ENCODE measurements at regions not wholly inside any gene's neighbourhood (a gene's known extent, or its start where the extent isn't known, plus 50 kb on each side); places are given as distances from the start of the nearest gene placed in this dataset.

DNA sequence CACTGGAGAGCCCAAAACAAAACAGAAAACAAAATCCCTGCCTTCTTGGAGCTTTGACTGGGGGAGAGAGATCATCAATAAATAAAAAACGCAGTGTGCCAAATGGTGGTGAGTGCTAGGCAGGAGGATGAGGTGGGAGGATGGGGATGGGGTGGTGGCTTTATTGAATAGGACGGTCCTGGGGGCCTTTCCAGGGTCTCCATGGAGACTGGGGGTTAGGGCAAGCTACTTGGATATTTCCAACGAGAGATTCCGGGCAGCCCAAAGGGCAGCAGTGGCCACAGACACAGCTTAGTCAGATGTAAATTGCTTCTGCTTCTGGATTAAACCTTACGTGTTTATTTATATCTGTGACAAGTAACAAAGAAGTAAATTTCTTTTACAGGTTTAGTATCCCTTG is 700.1 kb downstream of the QKI start:
- no peak for DNase-seq (ENCODE audit: low read depth in 2 of 2)

- no peak for DNase-seq (ENCODE audit: low read depth in 2 of 2)
Observed at GRCh38 chr6:164114051-164114450, 699.5 kb downstream of the QKI start.

DNA sequence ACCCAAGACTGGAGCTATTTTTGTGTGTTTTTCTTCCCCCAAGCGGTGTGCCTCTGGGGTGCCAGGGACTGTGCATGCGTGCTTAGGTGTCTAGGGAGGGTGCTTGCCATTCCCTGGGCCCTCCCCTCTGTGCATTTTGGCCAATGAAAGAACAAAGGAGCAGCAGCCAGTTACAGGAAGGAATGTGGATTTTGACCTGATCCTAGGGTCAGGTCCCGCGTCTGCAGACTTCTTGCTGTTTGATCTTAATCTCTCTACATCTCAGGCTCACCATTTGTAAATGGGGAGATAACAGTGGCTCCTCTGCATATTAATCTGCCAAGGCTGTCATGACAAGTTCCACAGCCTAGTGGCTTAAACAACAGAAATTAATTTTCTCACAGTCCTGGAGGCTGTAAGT is 699.1 kb downstream of the QKI start:
- no peak for DNase-seq (ENCODE audit: low read depth in 2 of 2)

DNA sequence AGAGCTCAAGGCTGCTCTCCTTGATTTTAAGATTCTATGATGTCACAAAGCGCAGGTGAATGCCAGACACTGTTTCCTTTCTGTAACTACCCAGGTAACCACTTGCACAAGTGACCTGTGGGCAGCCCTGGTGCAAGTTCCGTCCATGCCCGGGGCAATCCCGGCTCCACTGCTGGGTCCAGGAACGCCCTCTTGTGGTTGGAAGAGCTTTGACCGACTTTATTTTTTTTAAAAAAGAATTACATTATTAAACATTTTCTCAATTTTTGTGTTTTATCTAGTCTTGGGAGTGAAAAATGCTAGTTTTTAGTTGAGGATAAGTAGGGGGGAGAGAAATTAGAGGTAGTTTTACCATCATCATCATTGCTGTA is 695.2 kb downstream of the QKI start:
- DNase-seq (ENCODE audit: low read depth in 2 of 2) = no peak

DNA sequence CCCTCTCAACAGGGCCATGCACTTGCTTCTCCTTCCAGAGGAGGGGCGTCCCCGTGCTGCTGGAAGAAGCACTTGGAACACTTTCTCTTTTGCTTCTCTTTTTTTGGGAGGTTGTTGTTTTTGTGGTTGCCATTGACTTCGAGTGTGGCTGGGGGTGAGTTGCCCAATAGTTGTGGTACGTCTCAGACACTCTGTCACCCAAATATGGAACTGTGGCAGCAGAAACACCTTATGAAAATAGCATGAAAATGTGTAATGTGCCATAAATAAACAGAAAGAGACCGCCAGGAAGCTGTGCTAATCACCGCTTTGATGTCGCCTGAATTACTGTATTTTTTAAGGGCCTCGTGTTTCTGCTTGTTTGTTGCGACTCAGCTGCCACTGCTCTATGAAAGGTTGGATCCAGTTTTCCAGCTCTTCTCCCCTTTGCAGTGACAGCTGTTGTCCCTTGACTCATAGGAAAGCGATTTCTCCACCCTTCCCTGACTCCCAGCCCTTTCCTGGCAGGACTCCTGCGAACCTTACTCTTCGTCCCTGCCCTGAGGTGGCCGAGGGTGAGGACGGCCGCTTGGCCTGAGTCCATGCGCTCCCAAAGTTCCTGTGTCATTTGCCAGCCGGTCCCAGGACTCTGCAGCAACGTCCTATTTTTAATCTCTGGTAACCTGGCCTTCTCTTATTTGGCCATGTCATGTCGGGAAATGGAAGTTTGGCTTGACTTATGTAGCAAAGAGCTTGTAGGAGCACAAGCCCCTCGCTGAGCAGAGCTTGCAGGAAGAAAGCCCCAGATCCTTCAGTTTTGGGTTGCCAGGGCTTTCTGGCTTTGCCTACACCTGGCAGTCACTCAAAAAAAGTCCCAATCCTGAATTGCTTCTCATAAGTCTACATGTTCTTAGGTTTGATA is 694.6 kb downstream of the QKI start:
- no peak for DNase-seq (ENCODE audit: low read depth in 2 of 2)

GRCh38 chr6:164108092-164108491 is 693.6 kb downstream of the QKI start:
- no peak for DNase-seq (ENCODE audit: low read depth in 2 of 2)

GRCh38 chr6:164107297-164107995 is 692.9 kb downstream of the QKI start:
- no peak for DNase-seq (ENCODE audit: low read depth in 2 of 2)

DNA sequence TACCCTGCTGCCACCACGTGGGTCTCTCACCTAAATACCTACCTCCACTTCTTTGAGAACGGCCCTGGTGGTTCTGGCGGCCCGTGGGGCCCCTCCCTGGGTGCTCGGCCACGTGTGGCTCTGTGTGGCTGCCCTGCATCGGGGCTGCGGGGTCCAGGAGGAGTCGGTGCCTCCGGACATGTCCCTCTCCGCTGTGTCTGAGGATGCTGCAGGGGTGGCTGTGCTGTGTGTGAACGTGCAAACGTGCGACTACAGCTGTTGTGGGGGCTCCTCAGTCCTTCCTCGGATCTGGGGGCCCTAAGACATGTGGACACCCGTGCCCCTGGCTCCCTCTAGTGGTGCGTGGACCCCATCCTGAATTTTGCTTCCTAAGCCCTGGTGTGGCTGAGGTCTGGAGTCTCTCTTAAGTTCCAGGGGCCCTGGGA is 691.8 kb downstream of the QKI start:
- DNase-seq (ENCODE audit: low read depth in 2 of 2) = no peak

- no peak for DNase-seq (ENCODE audit: low read depth in 2 of 2)
Observed at GRCh38 chr6:164105705-164106104, 691.2 kb downstream of the QKI start.

DNA sequence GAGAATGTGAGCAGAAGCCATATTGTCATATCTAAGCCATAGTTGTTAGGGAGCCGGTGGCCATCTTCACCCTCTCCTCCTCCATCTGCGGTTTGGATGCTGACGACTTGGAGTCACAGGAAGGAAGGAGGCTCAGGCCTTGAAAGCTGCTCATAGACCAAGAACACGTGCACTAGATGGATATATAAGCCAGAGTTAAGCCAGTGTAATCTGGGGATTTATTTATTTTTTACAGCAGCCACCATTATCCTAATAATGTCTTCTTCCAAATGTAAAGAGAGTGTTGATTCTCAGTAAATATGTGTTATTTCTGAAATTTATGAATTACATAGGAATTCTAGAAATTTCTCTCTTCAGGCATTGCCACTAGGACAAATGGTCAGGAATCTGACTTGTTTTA is 689.9 kb downstream of the QKI start:
- DNase-seq (ENCODE audit: low read depth in 2 of 2) = no peak

DNA sequence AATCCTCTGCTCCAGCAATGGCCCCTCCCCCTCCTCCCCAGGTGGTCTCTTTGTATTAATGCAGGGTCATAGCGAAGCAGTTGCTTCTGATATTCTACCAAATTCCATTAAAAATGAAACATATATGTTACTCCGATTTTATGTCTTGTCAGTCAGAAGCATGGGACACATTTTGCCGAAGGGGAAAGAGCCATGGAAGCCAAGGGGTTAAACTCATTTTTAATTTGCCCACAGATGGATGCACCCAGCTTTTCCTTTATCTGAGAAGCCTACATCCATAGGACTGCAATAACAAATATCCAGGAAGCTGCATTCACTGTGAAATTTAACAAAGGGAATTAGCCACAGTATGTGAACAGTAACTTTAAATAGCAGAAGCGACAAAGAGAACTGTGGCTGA is 688.2 kb downstream of the QKI start:
- DNase-seq (ENCODE audit: low read depth in 2 of 2) = no peak

- DNase-seq (ENCODE audit: low read depth in 2 of 2) = no peak
Observed at GRCh38 chr6:164101859-164102258, 687.3 kb downstream of the QKI start.

GRCh38 chr6:164099269-164099865 is 684.8 kb downstream of the QKI start:
- no peak for DNase-seq (ENCODE audit: low read depth in 2 of 2)

DNA sequence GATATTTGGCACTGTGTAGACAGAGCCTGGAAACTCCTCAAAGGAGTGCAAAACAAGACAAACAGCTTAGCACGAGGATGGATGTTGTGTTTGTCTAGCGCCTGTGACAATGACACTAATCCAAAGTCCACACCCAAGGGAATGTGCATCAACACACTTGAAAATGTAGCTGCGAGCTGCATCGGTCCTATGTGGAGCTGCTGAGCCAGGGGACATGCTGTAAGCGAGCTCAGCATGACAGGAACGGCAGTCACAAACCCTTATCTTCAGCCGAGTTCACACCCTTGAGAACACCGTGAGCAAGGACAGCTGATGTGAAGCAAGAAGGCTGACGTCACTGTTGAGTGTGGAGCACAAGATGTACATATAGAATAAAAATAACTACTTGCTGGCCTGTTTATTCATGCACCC is 684.3 kb downstream of the QKI start:
- DNase-seq (ENCODE audit: low read depth in 2 of 2) = no peak

GRCh38 chr6:164097551-164098398 is 683.3 kb downstream of the QKI start:
- DNase-seq (ENCODE audit: low read depth in 2 of 2) = no peak

DNA sequence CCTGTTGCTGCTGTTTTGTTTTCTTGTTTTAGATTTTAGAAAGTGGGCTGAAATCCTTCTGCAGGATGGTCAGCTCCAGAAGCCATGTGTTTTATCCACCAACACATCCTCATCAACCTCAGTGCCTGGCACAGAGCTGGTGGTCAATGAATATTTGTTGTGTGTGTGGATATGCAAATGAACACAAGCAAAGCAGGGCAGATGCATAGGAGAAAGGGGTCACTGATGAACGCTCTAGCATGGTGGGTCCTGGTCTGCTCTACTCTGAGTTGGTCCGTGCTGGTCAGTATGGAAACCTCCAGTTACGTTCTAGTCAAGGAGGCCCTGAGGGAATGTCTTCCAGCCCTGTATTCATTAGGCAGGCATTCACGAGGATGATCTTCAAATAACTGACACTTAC is 682.5 kb downstream of the QKI start:
- DNase-seq (ENCODE audit: low read depth in 2 of 2) = no peak

GRCh38 chr6:164095056-164095455 is 680.5 kb downstream of the QKI start:
- DNase-seq (ENCODE audit: low read depth in 2 of 2) = no peak

DNA sequence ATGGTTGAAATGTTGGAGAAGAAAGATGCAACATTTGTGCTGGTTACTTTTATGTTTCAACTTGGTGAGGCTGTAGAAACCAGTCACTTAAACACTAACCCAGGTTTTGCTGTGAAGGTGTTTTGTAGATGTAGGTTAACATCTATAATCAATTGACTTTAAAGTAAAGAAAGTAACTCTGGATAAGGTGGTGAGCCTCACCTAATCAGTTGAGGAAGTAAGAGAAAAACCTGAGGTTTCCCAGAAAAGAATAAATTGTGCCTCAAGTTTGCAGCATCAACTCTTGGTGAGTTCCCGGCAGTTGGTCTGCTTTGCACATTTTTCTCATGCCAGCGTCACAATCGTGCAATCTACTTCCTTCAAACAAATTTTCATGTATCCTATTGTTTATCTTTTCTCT is 673.4 kb downstream of the QKI start:
- no peak for DNase-seq (ENCODE audit: low read depth in 2 of 2)

GRCh38 chr6:164087211-164087610 is 672.7 kb downstream of the QKI start:
- no peak for DNase-seq (ENCODE audit: low read depth in 2 of 2)

DNA sequence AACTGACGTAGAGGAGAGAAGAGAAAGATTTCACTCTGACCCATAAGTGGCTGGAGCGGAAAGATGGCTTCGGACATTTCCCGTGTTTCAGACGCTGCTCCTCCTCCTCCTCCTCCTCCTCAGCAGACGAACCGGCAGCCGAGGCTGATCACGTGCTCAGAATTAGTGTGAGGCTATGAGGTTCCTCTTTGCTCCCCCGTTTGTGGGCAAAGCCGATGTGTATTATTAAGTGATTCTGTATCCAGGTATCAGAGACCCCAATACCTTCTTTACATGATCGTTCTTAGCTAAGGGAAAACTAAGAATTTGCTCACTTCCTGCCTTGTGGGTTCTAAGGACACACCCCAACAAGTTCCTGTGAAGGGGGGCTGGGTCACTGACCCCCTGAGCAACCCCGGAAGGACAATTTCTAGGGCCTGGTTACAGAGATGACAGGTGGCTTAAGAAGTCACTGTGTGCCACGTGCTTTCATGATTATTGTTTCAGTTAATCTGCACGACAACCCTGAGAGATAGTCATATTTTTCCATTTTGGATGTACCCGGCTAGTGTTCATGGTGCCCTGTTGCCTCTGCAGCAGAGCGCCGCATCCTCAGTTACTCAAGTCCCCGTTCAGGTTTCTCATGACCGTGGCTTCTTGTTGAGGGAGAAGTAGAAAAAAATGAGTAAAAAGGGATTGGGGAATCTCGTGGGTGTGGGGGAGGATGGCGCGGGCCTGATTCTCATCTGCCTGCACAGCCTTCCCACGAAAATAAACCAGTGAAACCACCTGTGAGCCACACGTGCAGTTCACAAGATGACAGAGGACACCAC is 671.8 kb downstream of the QKI start:
- no peak for DNase-seq (ENCODE audit: low read depth in 2 of 2)
